Non-pigmented ciliary epithelial cell (primary cell): ENCODE measurements at regions not wholly inside any gene's neighbourhood (a gene's known extent, or its start where the extent isn't known, plus 50 kb on each side); places are given as distances from the start of the nearest gene placed in this dataset.
A peak's percentile ranks its signal among the peaks of the same experiment; 100 is the strongest.

Experiments
- DNase-seq: peaks from one replicate; pipeline ENCODE4 v3.0.0-alpha.2; 2010; ENCODE audit warnings: low read depth

DNA sequence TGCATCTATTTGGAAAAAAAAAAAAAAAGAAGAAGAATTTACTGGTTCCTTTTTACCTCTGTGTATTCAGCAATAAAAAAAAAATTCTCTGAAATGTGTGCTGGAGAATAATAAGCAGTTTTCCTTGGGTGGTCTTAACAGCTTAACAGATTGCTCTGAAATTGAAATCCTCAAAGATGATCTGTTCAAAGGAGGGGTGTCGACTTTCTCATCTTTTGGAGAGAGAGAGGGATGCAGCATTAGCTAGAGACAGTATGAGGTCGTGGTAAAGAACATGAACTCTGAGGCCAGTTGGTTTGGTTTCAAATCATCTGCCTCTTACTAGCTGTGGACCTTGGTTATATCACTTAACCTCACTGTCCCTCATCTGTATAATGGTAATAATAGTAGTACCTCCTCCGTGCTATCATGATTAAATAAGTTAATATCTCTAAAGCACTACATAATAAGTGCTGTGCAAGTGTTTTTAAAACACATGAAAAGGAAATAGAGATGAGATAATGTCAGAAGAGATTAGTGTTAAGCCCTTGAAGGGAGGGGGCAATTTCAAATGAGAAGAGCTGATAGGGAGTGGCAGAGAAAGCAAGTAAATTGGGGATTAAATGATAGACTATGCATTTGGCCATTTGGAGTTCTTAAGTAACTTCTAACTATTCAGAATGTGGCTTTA is 109.9 kb upstream of the LIMCH1 start:
- DNase-seq: no peak

- DNase-seq: no peak
These were observed 109.2 kb upstream of the LIMCH1 start for GRCh38 chr4:41428601-41429279.

- DNase-seq: no peak
These were observed 108.7 kb upstream of the LIMCH1 start for GRCh38 chr4:41429280-41429669.

GRCh38 chr4:41430792-41431191 is 107.2 kb upstream of the LIMCH1 start:
- no peak for DNase-seq

- DNase-seq: no peak
These were observed 106.7 kb upstream of the LIMCH1 start for GRCh38 chr4:41431276-41431675.

- no peak for DNase-seq
These were observed 105.7 kb upstream of the LIMCH1 start for GRCh38 chr4:41432219-41432618.

DNA sequence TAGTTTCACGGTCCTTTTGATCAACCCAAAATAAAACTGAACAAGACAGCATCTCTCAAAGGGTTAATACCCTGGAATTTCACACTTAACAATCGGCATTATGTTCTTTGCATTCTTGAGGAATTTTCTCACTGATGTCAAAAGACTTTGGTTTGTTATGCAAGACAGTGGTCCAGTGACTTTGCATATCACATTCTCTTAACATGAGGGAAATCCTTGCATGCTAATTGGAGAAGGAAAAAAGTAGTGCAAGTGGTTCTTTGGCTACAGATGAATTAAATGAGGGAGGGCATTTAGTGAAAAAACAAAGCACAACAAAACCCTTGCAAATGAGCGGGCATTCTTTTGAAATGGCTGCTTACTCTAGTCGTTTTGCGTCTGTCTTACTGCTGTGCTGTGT is 105.1 kb upstream of the LIMCH1 start:
- peak; percentile 56 for DNase-seq

DNA sequence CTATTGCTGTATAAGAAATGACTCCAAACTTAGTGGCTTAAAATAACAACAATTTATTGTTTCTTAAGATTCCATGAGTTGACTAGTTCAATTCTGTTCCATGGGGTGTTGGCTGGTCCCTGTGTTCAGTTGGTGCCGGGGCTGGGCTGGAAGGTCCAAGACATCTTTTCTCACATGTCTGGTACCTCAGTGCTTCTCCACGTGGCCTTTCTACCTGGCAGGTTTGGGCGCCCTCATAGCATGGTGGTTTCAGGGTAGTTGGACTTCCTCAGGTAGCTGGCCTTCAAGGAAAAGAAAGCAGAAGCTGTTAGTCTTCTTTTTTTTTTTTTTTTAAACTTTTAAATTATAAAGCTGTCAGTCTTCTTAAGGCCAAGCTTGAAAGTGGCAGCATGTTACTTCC is 104.6 kb upstream of the LIMCH1 start:
- DNase-seq: no peak

GRCh38 chr4:41435510-41435909 is 102.4 kb upstream of the LIMCH1 start:
- DNase-seq: no peak

GRCh38 chr4:41436419-41436818 is 101.5 kb upstream of the LIMCH1 start:
- no peak for DNase-seq

DNA sequence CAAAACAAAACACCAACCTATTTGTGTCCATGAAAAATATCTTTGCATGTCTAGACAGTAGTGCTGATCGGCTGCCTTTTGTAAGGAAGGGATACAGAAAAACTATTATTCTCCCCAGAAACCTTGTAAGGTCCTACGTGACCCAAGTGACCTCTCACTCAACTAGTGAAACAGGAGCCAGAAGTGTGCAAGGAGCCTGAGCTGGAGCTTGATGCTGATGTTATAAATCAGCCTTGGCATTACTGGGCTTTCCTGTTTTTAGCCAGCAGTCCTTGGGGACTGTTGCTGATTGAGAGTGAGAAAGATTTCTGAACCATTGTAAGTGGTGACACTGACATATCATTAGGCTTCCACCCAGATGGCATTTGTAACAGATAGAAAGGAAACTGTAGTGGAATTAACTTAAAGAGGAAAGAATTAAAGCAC is 100.8 kb upstream of the LIMCH1 start:
- DNase-seq: no peak

GRCh38 chr4:41438931-41439297 is 99.0 kb upstream of the LIMCH1 start:
- no peak for DNase-seq

- no peak for DNase-seq
These were observed 95.1 kb upstream of the LIMCH1 start for GRCh38 chr4:41442810-41443209.

- DNase-seq: no peak
These were observed 94.4 kb upstream of the LIMCH1 start for GRCh38 chr4:41443340-41444079.

DNA sequence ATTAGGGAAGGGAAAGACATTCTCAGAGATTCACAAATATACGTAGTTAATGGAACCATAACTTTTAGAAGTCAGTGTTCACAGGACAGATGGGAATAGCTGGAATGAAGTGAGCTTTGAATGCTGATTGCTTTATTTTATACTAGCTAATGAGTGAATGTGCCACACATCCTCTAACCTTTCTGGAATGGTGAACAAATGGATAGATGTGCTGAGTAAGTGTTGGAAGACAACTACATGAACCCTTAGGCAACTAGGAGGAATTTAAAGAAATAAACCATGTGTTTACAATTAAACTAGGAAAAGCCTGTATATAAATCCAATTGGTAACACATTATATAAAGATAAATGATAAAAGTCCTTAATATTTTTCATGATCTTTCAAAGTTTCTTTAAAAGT is 91.6 kb upstream of the LIMCH1 start:
- DNase-seq: no peak

- no peak for DNase-seq
These were observed 90.8 kb upstream of the LIMCH1 start for GRCh38 chr4:41446981-41447725.

DNA sequence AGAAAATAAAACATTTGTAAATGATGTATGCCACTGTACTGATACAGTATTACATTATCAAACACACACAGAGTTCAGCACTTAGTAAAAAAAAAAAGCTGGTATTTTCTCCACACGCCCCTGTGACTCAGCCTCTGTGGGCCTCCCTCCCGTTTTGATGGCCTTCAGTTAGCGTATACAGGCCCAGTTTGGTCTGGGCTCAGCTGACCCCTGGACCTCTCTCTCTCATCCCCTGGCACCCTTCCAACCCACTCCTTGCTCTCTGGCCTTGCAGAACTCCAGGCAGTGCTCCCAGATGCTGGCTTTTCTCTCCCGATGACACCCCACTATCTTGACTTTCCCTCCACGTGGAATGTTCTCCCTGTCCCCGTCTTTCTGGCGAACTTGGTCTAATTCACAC is 89.0 kb upstream of the LIMCH1 start:
- no peak for DNase-seq

DNA sequence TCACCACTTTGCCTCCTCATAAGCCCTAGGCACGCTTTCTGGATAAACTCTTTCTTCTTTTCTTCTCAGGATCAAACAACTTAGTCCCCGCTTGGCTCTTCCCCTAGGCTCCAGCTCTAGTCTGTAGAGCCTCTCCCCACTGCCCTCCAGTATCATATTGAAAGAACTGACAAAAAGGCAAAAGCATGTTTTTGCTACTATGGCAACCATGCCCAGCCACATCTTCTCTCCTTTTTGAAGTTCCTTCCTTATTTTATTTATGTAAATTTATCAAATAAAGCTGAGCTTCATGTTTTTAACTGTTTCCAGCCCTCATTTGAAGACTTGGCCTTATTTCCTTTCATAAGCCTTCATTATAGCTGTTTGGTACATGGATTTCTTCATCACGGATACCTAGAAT is 86.0 kb upstream of the LIMCH1 start:
- no peak for DNase-seq

GRCh38 chr4:41452484-41453225 is 85.3 kb upstream of the LIMCH1 start:
- no peak for DNase-seq

DNA sequence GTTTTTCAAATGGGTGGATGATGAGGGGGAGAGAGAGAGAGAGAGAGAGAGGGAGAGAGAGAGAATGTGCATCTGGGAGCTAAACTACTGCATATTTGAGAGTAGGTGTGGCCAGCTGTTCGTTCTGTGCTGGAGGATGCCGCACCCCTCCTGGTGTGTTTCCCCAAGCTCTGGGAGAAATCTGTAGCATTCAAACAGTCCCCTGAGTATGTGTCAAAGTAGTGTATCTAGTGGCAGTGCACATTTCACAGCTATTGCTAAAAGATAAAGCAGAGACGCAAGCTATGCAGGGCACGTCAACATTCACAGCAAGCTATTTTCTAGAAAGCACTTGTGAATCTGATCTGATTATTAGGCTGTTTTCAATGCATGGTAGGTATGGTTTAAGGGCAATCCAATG is 83.5 kb upstream of the LIMCH1 start:
- no peak for DNase-seq

DNA sequence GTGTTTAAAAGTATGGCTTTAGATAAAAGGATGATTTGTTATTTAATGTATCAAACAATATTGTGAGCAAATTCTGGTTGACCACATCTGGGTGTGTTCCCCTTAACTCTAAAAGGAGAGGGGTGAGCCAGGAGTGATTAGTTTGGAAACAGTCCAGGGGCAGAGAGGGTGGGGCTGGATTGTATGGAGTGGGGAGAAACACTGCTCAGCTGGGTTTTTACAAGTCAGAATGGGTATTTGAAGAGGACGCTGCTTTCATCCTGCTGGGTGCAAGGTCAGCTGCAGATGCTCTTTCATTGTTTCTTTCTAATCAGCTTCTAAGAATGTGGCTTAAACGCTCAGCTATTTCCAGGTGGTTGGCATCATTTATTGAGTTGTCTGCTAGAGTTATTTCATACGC is 82.8 kb upstream of the LIMCH1 start:
- no peak for DNase-seq

- DNase-seq: no peak
These were observed 81.3 kb upstream of the LIMCH1 start for GRCh38 chr4:41456559-41457101.
